H1 (cell line): ENCODE measurements at regions not wholly inside any gene's neighbourhood (a gene's known extent, or its start where the extent isn't known, plus 50 kb on each side); places are given as distances from the start of the nearest gene placed in this dataset.

ENCODE experiments used
- CTCF ChIA-PET: fragments of 300-600 bp; sonication (Branson Sonifier 250); formaldehyde crosslinking; loops from one replicate; lab custom pipeline; 2021; ENCODE audit not compliant: partially characterized antibody; lab: Charles Lee
- POLR2A ChIA-PET: fragments of 300-600 bp; sonication (Branson Sonifier 250); formaldehyde crosslinking; loops from one replicate; lab custom pipeline; 2021; ENCODE audit warnings: inconsistent platforms; ENCODE audit not compliant: partially characterized antibody; lab: Charles Lee
- DNase-seq, 2 experiments: peaks; one replicate each; pipeline versions ENCODE4 v3.0.0 to v3.0.0-alpha.2; 2010 to 2022; ENCODE audit warnings: low spot score in 2 of 2, low read depth in 1 of 2, mixed read lengths in 1 of 2
- FAIRE-seq: peaks from 2 replicates; lab custom pipeline; 2011; peaks lifted over from hg19 to GRCh38; lab: Jason Lieb, UNC
- H2AFZ ChIP-seq: 2 replicates; pipeline ENCODE4 v1.8.1; 2012; ENCODE audit warnings: low read length, inconsistent platforms
- H2AK5ac ChIP-seq: 2 replicates; pipeline ENCODE4 v1.6.1; 2013; ENCODE audit warnings: low read depth, low read length
- H2BK120ac ChIP-seq: replicated peaks from 2 replicates; pipeline ENCODE3; 2013; ENCODE audit warnings: low read depth, low read length, inconsistent platforms
- H2BK12ac ChIP-seq: 2 replicates; pipeline ENCODE4 v1.6.1; 2013; ENCODE audit warnings: low read depth, low read length
- H2BK15ac ChIP-seq: 2 replicates; pipeline ENCODE4 v1.6.1; 2013; ENCODE audit warnings: low read length
- H2BK20ac ChIP-seq: 2 replicates; pipeline ENCODE4 v1.6.1; 2013; ENCODE audit warnings: low read length
- H2BK5ac ChIP-seq: 2 replicates; pipeline ENCODE4 v1.6.1; 2013; ENCODE audit warnings: low read depth, low read length
- H3K14ac ChIP-seq: 2 replicates; pipeline ENCODE4 v1.6.1; 2013; ENCODE audit warnings: inconsistent platforms; ENCODE audit not compliant: insufficient read length
- H3K18ac ChIP-seq: 2 replicates; pipeline ENCODE4 v1.6.1; 2013; ENCODE audit warnings: low read length; ENCODE audit errors: extremely low read depth
- H3K23ac ChIP-seq: 2 replicates; pipeline ENCODE4 v1.6.1; 2013; ENCODE audit warnings: inconsistent platforms; ENCODE audit not compliant: insufficient read length
- H3K23me2 ChIP-seq: 2 replicates; pipeline ENCODE4 v1.6.1; 2013; ENCODE audit warnings: low read depth, low read length
- H3K27ac ChIP-seq: 2 replicates; pipeline ENCODE4 v1.6.1; 2011; ENCODE audit warnings: low read depth, low read length, inconsistent platforms
- H3K27me3 ChIP-seq, 4 experiments: replicated peaks in 1 of 4; 1 replicate in 1 of 4; 2 replicates in 3 of 4; pipeline versions ENCODE4 v1.6.1 to v1.8.1; 2011 to 2013; ENCODE audit warnings: low read length in 3 of 4, mild to moderate bottlenecking in 3 of 4, inconsistent platforms in 2 of 4, mixed read lengths in 2 of 4, moderate library complexity in 1 of 4; ENCODE audit not compliant: control insufficient read depth in 3 of 4, insufficient read depth in 3 of 4; ENCODE audit errors: extremely low read depth in 1 of 4
- H3K36me3 ChIP-seq, 4 experiments: 2 replicates each; pipeline versions ENCODE4 v1.6.1 to v1.8.1; 2011 to 2013; ENCODE audit warnings: mild to moderate bottlenecking in 4 of 4, low read length in 3 of 4, moderate library complexity in 2 of 4, control low read depth in 1 of 4, inconsistent platforms in 1 of 4; ENCODE audit not compliant: insufficient read depth in 4 of 4, control insufficient read depth in 2 of 4
- H3K4ac ChIP-seq: replicated peaks from 2 replicates; pipeline ENCODE3; 2013; ENCODE audit warnings: low read length, low read depth, mixed read lengths, inconsistent platforms; ENCODE audit not compliant: insufficient read length
- H3K4me1 ChIP-seq, 4 experiments: replicated peaks in 1 of 4; 1 replicate in 1 of 4; 2 replicates in 3 of 4; pipeline versions ENCODE4 v1.6.1 to v1.8.1; 2011 to 2013; ENCODE audit warnings: low read length in 3 of 4, inconsistent platforms in 2 of 4, mixed read lengths in 1 of 4; ENCODE audit not compliant: insufficient read depth in 4 of 4, control insufficient read depth in 3 of 4
- H3K4me2 ChIP-seq, 2 experiments: 2 replicates each; pipeline versions ENCODE4 v1.6.1 to v1.8.1; 2011 to 2013; ENCODE audit warnings: low read depth in 2 of 2, low read length in 2 of 2, control low read depth in 1 of 2, inconsistent platforms in 1 of 2, mild to moderate bottlenecking in 1 of 2; ENCODE audit not compliant: insufficient read depth in 1 of 2
- H3K4me3 ChIP-seq, 4 experiments: fragments of 200-600, 300-600 bp in 1 of 4; sonication (generic), shearing (Covaris generic), sonication (Bioruptor Twin) in 1 of 4; 2 replicates each; pipeline versions ENCODE4 v1.5.1 to v1.8.1; 2011 to 2016; ENCODE audit warnings: low read length in 4 of 4, low read depth in 3 of 4, control low read depth in 2 of 4, inconsistent platforms in 2 of 4, mild to moderate bottlenecking in 2 of 4, mixed read lengths in 1 of 4, moderate library complexity in 1 of 4; ENCODE audit not compliant: insufficient read depth in 2 of 4; ENCODE audit errors: extremely low read depth in 1 of 4
- H3K56ac ChIP-seq: replicated peaks from 2 replicates; pipeline ENCODE3; 2013; ENCODE audit warnings: low read depth, mild to moderate bottlenecking, mixed read lengths, low read length, inconsistent platforms; ENCODE audit not compliant: insufficient read length
- H3K79me1 ChIP-seq: 2 replicates; pipeline ENCODE4 v1.6.1; 2013; ENCODE audit warnings: low read depth, low read length, control low read depth
- H3K79me2 ChIP-seq, 2 experiments: 2 replicates each; pipeline versions ENCODE4 v1.6.1 to v1.8.1; 2012 to 2013; ENCODE audit warnings: low read length in 2 of 2, mild to moderate bottlenecking in 2 of 2, inconsistent platforms in 1 of 2; ENCODE audit not compliant: insufficient read depth in 2 of 2, control insufficient read depth in 1 of 2
- H3K9ac ChIP-seq, 4 experiments: replicated peaks in 1 of 4; 1 replicate in 1 of 4; 2 replicates in 3 of 4; pipeline versions ENCODE4 v1.6.1 to v1.8.1; 2011 to 2013; ENCODE audit warnings: low read depth in 3 of 4, low read length in 3 of 4, control low read depth in 2 of 4, mild to moderate bottlenecking in 2 of 4, moderate library complexity in 2 of 4, inconsistent platforms in 1 of 4; ENCODE audit errors: extremely low read depth in 1 of 4
- H3K9me3 ChIP-seq, 2 experiments: 2 replicates each; pipeline versions ENCODE4 v1.6.1 to v1.8.1; 2012 to 2013; ENCODE audit warnings: mild to moderate bottlenecking in 2 of 2, moderate library complexity in 2 of 2, control low read depth in 1 of 2, inconsistent platforms in 1 of 2, low read depth in 1 of 2, low read length in 1 of 2, mixed read lengths in 1 of 2; ENCODE audit not compliant: insufficient read depth in 2 of 2
- H4K20me1 ChIP-seq, 2 experiments: replicated peaks in 1 of 2; 2 replicates each; pipeline versions ENCODE3 to v1.8.1; 2011 to 2013; ENCODE audit warnings: inconsistent platforms in 2 of 2, low read length in 2 of 2, mild to moderate bottlenecking in 1 of 2; ENCODE audit not compliant: insufficient read depth in 2 of 2, control insufficient read depth in 1 of 2
- H4K5ac ChIP-seq: 2 replicates; pipeline ENCODE4 v1.6.1; 2013; ENCODE audit warnings: low read length, low read depth, mixed read lengths, inconsistent platforms; ENCODE audit not compliant: insufficient read length
- H4K8ac ChIP-seq: 2 replicates; pipeline ENCODE4 v1.8.0; 2013; ENCODE audit warnings: mild to moderate bottlenecking, moderate library complexity, low read length, inconsistent platforms; ENCODE audit not compliant: insufficient read depth; ENCODE audit errors: extremely low read depth
- H4K91ac ChIP-seq: replicated peaks from 2 replicates; pipeline ENCODE3; 2013; ENCODE audit warnings: low read length, mixed read lengths, inconsistent platforms; ENCODE audit not compliant: insufficient read length
- ASH2L ChIP-seq: fragments of 200-600, 300-600 bp; sonication (generic); IDR thresholded peaks from one replicate; pipeline ENCODE4 v1.7.1; 2017; ENCODE audit warnings: low read length
- CEBPB ChIP-seq: IDR thresholded peaks from 2 replicates; pipeline ENCODE4 v1.6.1; 2012; ENCODE audit warnings: low read depth, low read length
- EZH2 ChIP-seq: fragments of 200-600 bp; sonication (generic); IDR thresholded peaks from 2 replicates; pipeline ENCODE4 v1.7.1; 2012; ENCODE audit warnings: low read depth, mild to moderate bottlenecking, moderate library complexity, low read length, inconsistent platforms; ENCODE audit not compliant: severe bottlenecking
- FOSL1 ChIP-seq: IDR thresholded peaks from 2 replicates; pipeline ENCODE4 v1.6.1; 2011; ENCODE audit warnings: mild to moderate bottlenecking, low read depth, low read length, moderate library complexity; ENCODE audit not compliant: insufficient read depth
- HDAC6 ChIP-seq: IDR thresholded peaks from one replicate; pipeline ENCODE4 v1.7.1; 2012; ENCODE audit warnings: low read depth, mild to moderate bottlenecking, inconsistent platforms, low read length, moderate library complexity
- KDM1A ChIP-seq: fragments of 200-600, 300-600 bp; sonication (generic); IDR thresholded peaks from 2 replicates; pipeline ENCODE4 v1.7.1; 2016; ENCODE audit warnings: mild to moderate bottlenecking, low read length, borderline replicate concordance
- KDM4A ChIP-seq: IDR thresholded peaks from one replicate; pipeline ENCODE4 v1.7.1; 2012; ENCODE audit warnings: low read depth, mild to moderate bottlenecking, moderate library complexity, low read length, inconsistent platforms; ENCODE audit not compliant: severe bottlenecking
- PHF8 ChIP-seq: fragments of 200-600 bp; sonication (generic); conservative IDR thresholded peaks from 2 replicates; pipeline ENCODE4 v1.7.1; 2012; ENCODE audit warnings: low read depth, mild to moderate bottlenecking, inconsistent platforms, low read length, moderate library complexity
- RFX5 ChIP-seq: IDR thresholded peaks from 2 replicates; pipeline ENCODE4 v1.6.1; 2011; ENCODE audit warnings: low read depth, low read length, improper control_type of control experiment, borderline replicate concordance
- SIN3A ChIP-seq, 2 experiments: IDR thresholded peaks in 1 of 2; conservative IDR thresholded peaks in 1 of 2; 2 replicates each; pipeline ENCODE4 v1.6.1; 2011 to 2012; ENCODE audit warnings: low read length in 2 of 2, improper control_type of control experiment in 1 of 2, low read depth in 1 of 2, mild to moderate bottlenecking in 1 of 2
- TAF1 ChIP-seq: IDR thresholded peaks from 2 replicates; pipeline ENCODE4 v1.6.1; 2011; ENCODE audit warnings: mild to moderate bottlenecking, low read depth, low read length
- TBP ChIP-seq: IDR thresholded peaks from 2 replicates; pipeline ENCODE4 v1.6.1; 2011; ENCODE audit warnings: low read depth, low read length, improper control_type of control experiment
- WGBS, 2 experiments: shearing (Covaris generic) in 1 of 2; methylation state at CpG; one replicate each; pipeline versions ENCODE4 v1.1.6 to v1.1.7; 2013 to 2015; ENCODE audit warnings: low lambda C conversion rate in 2 of 2, mixed read lengths in 2 of 2, inconsistent platforms in 1 of 2, low coverage in 1 of 2, missing lambda C conversion rate in 1 of 2; ENCODE audit not compliant: insufficient replicate concordance in 2 of 2, insufficient coverage in 1 of 2, insufficient read length in 1 of 2; ENCODE audit errors: extremely low coverage in 1 of 2, missing lambda C conversion rate in 1 of 2; 5-methylcytosine and 5-hydroxymethylcytosine counted together
- TF ChIP-seq, protein P1 (sequence below): IDR thresholded peaks from 2 replicates; pipeline ENCODE4 v1.6.1; 2011; ENCODE audit warnings: low read depth, mild to moderate bottlenecking, low read length; ENCODE audit not compliant: insufficient read depth

GRCh38 chr5:122220511-122220910 is 91.2 kb downstream of the ZNF474 start:
- no peaks in the 10 kb centered on the region for H3K79me1 ChIP-seq
- H3K4me2 ChIP-seq: no peak overlapping the region
- POLR2A ChIA-PET: no interaction called here

More at GRCh38 chr5:122220511-122220910, 91.2 kb downstream of the ZNF474 start:
- no peak overlapping the region for H3K9ac ChIP-seq
- no peak overlapping the region for H3K27ac ChIP-seq
- CTCF ChIA-PET: interaction anchor here (2.3 kb wide), 1 partner anchor 25 kb away, joined by 7 read pairs; no protein-coding TSS in a partner anchor
- H2BK12ac ChIP-seq: no peak overlapping the region
- no peaks in the 10 kb centered on the region for H3K27me3 ChIP-seq
- no peak overlapping the region for H3K4ac ChIP-seq
- H2BK15ac ChIP-seq: no peak overlapping the region
- H3K56ac ChIP-seq: no peak overlapping the region
- no peak overlapping the region for H4K91ac ChIP-seq
- FAIRE-seq (no peak), DNase-seq (no peak)
- H3K14ac ChIP-seq: no peak overlapping the region
- no peak overlapping the region for H2AK5ac ChIP-seq
- no peak overlapping the region for H2BK5ac ChIP-seq
- H3K18ac ChIP-seq: no peak overlapping the region
- H4K20me1 ChIP-seq: no peaks in the 10 kb centered on the region
- H3K23ac ChIP-seq: no peak overlapping the region
- no peak overlapping the region for H2BK120ac ChIP-seq
- no peak overlapping the region for H4K8ac ChIP-seq
- no peaks in the 10 kb centered on the region for H3K9me3 ChIP-seq
- H4K5ac ChIP-seq: no peak overlapping the region
- H3K23me2 ChIP-seq: no peaks in the 10 kb centered on the region
- no peak overlapping the region for H2BK20ac ChIP-seq
- no peak overlapping the region for H2AFZ ChIP-seq
- 90% methylated on average over 5 of the region's 5 CpGs; no CpG with 5 or more reads in 1 of the 2 experiments for WGBS, 2 experiments
- no peaks in the 10 kb centered on the region for H3K36me3 ChIP-seq
- H3K4me3 ChIP-seq: no peak overlapping the region
- TF ChIP-seq HDAC6: no peak
- no peak for TF ChIP-seq TAF1
- no peak for TF ChIP-seq KDM4A
- TF ChIP-seq EZH2: no peak
- TF ChIP-seq FOSL1: no peak
- no peak for TF ChIP-seq SIN3A (conservative IDR thresholded peaks at IDR 0.05 in 1 of 2, IDR thresholded peaks at IDR 0.05 in 1 of 2; ENCODE audit: low read depth in 1 of 2, low read length in 2 of 2)
- TF ChIP-seq, protein P1, sequence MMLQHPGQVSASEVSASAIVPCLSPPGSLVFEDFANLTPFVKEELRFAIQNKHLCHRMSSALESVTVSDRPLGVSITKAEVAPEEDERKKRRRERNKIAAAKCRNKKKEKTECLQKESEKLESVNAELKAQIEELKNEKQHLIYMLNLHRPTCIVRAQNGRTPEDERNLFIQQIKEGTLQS: no peak
- TF ChIP-seq CEBPB: no peak
- TF ChIP-seq RFX5: no peak
- TF ChIP-seq KDM1A: no peak
- no peak for TF ChIP-seq TBP
- TF ChIP-seq ASH2L: no peak
- TF ChIP-seq PHF8: no peak
- H3K4me1 ChIP-seq: no peaks in the 10 kb centered on the region; a peak in 2 of 7 replicates
- H3K79me2 ChIP-seq: no peaks in the 10 kb centered on the region
